OCI-LY7 (cell line): ENCODE measurements at regions not wholly inside any gene's neighbourhood (a gene's known extent, or its start where the extent isn't known, plus 50 kb on each side); places are given as distances from the start of the nearest gene placed in this dataset.

Experiments
- BruUV-seq: library from RNA; stranded (reverse); fragments of 400-500 nt; replicated peaks from 2 replicates; lab custom pipeline; 2021; lab: Mats Ljungman, UMichigan
- CTCF ChIA-PET: fragments of 300-600 bp; sonication (Branson Sonifier 250); formaldehyde crosslinking; loops from one replicate; lab custom pipeline; 2022; ENCODE audit warnings: antibody characterized with exemption; ENCODE audit not compliant: unreplicated experiment; lab: Charles Lee
- POLR2A ChIA-PET: fragments of 300-600 bp; sonication (Branson Sonifier 250); formaldehyde crosslinking; loops from one replicate; lab custom pipeline; 2022; ENCODE audit warnings: antibody characterized with exemption; lab: Charles Lee
- DNase-seq: peaks from one replicate; pipeline ENCODE4 v3.0.0-alpha.2; 2015; ENCODE audit warnings: low spot score
- H2AFZ ChIP-seq: fragments of 200-600 bp; sonication (generic), shearing (Covaris generic); 2 replicates; pipeline ENCODE4 v1.6.1; 2014; ENCODE audit warnings: mild to moderate bottlenecking, antibody characterized with exemption, low read length, moderate library complexity
- H3K27ac ChIP-seq: fragments of 200-600 bp; sonication (generic); 2 replicates; pipeline ENCODE4 v1.5.1; 2014; ENCODE audit warnings: mixed run types, low read depth, mild to moderate bottlenecking, moderate library complexity, low read length, inconsistent platforms; ENCODE audit not compliant: poor library complexity, severe bottlenecking
- H3K36me3 ChIP-seq: fragments of 200-600 bp; sonication (generic); 2 replicates; pipeline ENCODE4 v1.6.1; 2014; ENCODE audit warnings: mild to moderate bottlenecking, antibody characterized with exemption, low read length, moderate library complexity, mixed read lengths; ENCODE audit not compliant: insufficient read depth
- H3K4me1 ChIP-seq: fragments of 200-600 bp; sonication (generic); 2 replicates; pipeline ENCODE4 v1.5.1; 2014; ENCODE audit warnings: mild to moderate bottlenecking, low read length; ENCODE audit not compliant: insufficient read depth, poor library complexity, severe bottlenecking
- H3K4me2 ChIP-seq: fragments of 200-600 bp; sonication (generic); 2 replicates; pipeline ENCODE4 v1.6.1; 2014; ENCODE audit warnings: mild to moderate bottlenecking, low read length
- H3K4me3 ChIP-seq: fragments of 200-600 bp; sonication (generic); 2 replicates; pipeline ENCODE4 v1.5.1; 2014; ENCODE audit warnings: mild to moderate bottlenecking, low read depth, low read length; ENCODE audit not compliant: poor library complexity, severe bottlenecking
- H3K79me2 ChIP-seq: fragments of 200-600 bp; sonication (generic); 2 replicates; pipeline ENCODE4 v1.6.1; 2016; ENCODE audit warnings: low read depth, mild to moderate bottlenecking, low read length, moderate library complexity, mixed read lengths; ENCODE audit not compliant: insufficient read depth
- H3K9me2 ChIP-seq: fragments of 200-600 bp; sonication (generic); 2 replicates; pipeline ENCODE4 v1.6.1; 2016; ENCODE audit warnings: mild to moderate bottlenecking, low read length, mixed read lengths; ENCODE audit not compliant: insufficient read depth
- H3K9me3 ChIP-seq: fragments of 200-600 bp; sonication (generic); 2 replicates; pipeline ENCODE4 v1.6.1; 2014; ENCODE audit warnings: mild to moderate bottlenecking, mixed run types, low read length, mixed read lengths
- H4K20me1 ChIP-seq: fragments of 200-600 bp; sonication (generic); 2 replicates; pipeline ENCODE4 v1.6.1; 2014; ENCODE audit warnings: mild to moderate bottlenecking, antibody characterized with exemption, low read length, moderate library complexity, mixed read lengths; ENCODE audit not compliant: insufficient read depth
- EZH2phosphoT487 ChIP-seq: fragments of 200-600 bp; sonication (generic); IDR thresholded peaks from 2 replicates; pipeline ENCODE4 v1.6.1; 2018; ENCODE audit warnings: low read depth, borderline replicate concordance, mild to moderate bottlenecking, mixed run types, antibody characterized with exemption, low read length, moderate library complexity, mixed read lengths
- intact Hi-C: fragments of 100-400 bp; cut with micrococcal nuclease; formaldehyde crosslinking; loops from one replicate; pipeline ENCODE4 v1.10.0; 2022; ENCODE audit not compliant: unreplicated experiment
- TF ChIP-seq, protein P1 (sequence below): fragments of 200-600 bp; sonication (generic); conservative IDR thresholded peaks from 2 replicates; pipeline ENCODE4 v1.5.1; 2014; ENCODE audit warnings: mild to moderate bottlenecking, antibody characterized with exemption, low read length, moderate library complexity, mixed read lengths

DNA sequence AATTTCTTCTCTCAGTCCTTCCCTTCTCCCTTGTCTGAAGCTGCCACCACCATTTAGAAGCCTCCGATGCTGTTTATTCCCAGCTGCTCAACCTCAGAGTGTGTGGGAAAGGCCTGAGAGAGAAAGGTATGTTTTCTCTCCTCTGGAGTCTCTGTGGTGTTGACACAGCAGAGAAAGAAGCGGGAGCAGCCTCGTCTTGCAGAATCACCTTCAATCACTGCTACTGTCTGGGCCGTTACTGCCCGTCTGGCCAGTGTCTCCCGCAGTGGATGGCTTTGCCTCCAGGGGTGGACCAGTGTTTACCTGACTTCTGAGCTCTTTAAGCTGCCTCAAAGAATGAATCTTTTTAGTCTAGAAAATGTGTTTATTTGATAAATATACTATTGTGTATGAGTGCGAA is 148.9 kb upstream of the FAM47C start:
- Histone ChIP-seq H3K36me3 (no peaks in the 10 kb centered on the region), H3K4me2 (no peak overlapping the region), H3K4me3 (no peak overlapping the region), H2AFZ (no peak overlapping the region), H3K27ac (no peak overlapping the region), H3K79me2 (no peaks in the 10 kb centered on the region), H3K9me2 (no peaks in the 10 kb centered on the region), H4K20me1 (no peaks in the 10 kb centered on the region), H3K4me1 (no peaks in the 10 kb centered on the region), H3K9me3 (no peaks in the 10 kb centered on the region)
- ChIA-PET CTCF (no interaction called here), POLR2A (no interaction called here)
- DNase-seq = no peak
- TF ChIP-seq, protein P1, sequence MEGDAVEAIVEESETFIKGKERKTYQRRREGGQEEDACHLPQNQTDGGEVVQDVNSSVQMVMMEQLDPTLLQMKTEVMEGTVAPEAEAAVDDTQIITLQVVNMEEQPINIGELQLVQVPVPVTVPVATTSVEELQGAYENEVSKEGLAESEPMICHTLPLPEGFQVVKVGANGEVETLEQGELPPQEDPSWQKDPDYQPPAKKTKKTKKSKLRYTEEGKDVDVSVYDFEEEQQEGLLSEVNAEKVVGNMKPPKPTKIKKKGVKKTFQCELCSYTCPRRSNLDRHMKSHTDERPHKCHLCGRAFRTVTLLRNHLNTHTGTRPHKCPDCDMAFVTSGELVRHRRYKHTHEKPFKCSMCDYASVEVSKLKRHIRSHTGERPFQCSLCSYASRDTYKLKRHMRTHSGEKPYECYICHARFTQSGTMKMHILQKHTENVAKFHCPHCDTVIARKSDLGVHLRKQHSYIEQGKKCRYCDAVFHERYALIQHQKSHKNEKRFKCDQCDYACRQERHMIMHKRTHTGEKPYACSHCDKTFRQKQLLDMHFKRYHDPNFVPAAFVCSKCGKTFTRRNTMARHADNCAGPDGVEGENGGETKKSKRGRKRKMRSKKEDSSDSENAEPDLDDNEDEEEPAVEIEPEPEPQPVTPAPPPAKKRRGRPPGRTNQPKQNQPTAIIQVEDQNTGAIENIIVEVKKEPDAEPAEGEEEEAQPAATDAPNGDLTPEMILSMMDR = no peak
- TF ChIP-seq EZH2phosphoT487 = no peak
- intact Hi-C loops = no loop called here
- BruUV-seq = no TSS peak

DNA sequence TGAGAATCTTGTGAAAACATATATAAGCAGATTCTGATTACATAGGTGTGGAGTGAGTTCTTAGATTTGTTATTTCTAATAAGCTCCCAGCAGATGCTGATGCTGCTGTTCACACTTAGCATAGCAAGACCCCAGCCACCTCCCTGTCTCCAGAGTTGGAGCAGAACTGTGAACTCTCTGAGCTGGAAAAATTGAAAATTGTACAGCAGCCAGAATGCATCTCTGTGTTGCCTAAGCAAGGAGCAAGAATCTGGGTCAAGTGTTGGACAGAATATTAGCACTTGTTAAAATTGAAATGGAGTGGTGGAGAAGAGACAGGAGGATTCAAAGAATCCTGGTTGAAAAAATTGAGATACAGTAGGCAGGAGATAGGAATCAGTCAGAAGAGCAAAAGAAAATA is 146.6 kb upstream of the FAM47C start:
- Histone ChIP-seq H3K36me3 (no peaks in the 10 kb centered on the region), H3K27ac (no peak overlapping the region), H3K4me3 (no peak overlapping the region), H3K9me2 (no peaks in the 10 kb centered on the region), H4K20me1 (no peaks in the 10 kb centered on the region), H3K4me1 (no peaks in the 10 kb centered on the region), H3K9me3 (no peaks in the 10 kb centered on the region), H3K79me2 (no peaks in the 10 kb centered on the region), H3K4me2 (no peak overlapping the region), H2AFZ (no peak overlapping the region)
- no TSS peak for BruUV-seq
- no peak for TF ChIP-seq EZH2phosphoT487
- TF ChIP-seq, protein P1 = no peak
- CTCF ChIA-PET = no interaction called here
- POLR2A ChIA-PET = no interaction called here
- DNase-seq = no peak
- intact Hi-C loops = no loop called here

DNA sequence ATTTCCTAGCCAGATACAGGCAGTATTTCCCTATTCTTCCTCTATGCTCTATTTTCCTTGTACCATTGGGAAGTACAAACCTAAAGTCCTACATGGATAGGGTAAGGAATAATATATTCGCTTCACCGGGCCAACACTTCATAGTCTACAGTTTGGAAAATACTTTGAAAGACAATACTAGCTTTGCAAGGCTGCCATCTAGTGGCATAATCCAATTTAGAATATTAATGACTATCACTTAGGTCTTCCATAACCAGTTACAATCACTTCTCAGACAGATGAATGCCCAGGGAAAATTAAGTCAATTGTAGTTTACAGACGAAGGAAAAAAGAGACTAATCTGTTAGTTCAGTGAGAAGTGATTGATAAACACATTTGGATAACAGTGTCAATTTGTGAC is 141.0 kb upstream of the FAM47C start:
- peak; percentile 16 for DNase-seq
- no peak overlapping the region for H2AFZ ChIP-seq
- ChIA-PET POLR2A (no interaction called here), CTCF (no interaction called here)
- H3K4me1 ChIP-seq = no peaks in the 10 kb centered on the region
- no peaks in the 10 kb centered on the region for H3K36me3 ChIP-seq
- no peaks in the 10 kb centered on the region for H3K9me2 ChIP-seq
- no peak overlapping the region for H3K4me2 ChIP-seq
- no TSS peak for BruUV-seq
- no peak for TF ChIP-seq EZH2phosphoT487
- TF ChIP-seq, protein P1 = peak; percentile 76
- no peaks in the 10 kb centered on the region for H3K9me3 ChIP-seq
- H4K20me1 ChIP-seq = no peaks in the 10 kb centered on the region
- no peak overlapping the region for H3K27ac ChIP-seq
- no peak overlapping the region for H3K4me3 ChIP-seq
- intact Hi-C loops = no loop called here
- no peaks in the 10 kb centered on the region for H3K79me2 ChIP-seq
